HUES6 (cell line): ENCODE measurements at regions not wholly inside any gene's neighbourhood (a gene's known extent, or its start where the extent isn't known, plus 50 kb on each side); places are given as distances from the start of the nearest gene placed in this dataset.
"Not testable (repeated sequence)": the region's sequence is repeated elsewhere in the genome, so short reads cannot be mapped to it uniquely, and the experiment has no call there.

Experiments
- H3K27ac ChIP-seq: 2 replicates; pipeline ENCODE4 v1.7.0; 2013; ENCODE audit warnings: low read depth, mild to moderate bottlenecking, low read length, inconsistent platforms
- H3K27me3 ChIP-seq: 2 replicates; pipeline ENCODE4 v1.6.1; 2013; ENCODE audit warnings: low read length; ENCODE audit not compliant: control insufficient read depth, insufficient read depth
- H3K36me3 ChIP-seq: 2 replicates; pipeline ENCODE4 v1.6.1; 2013; ENCODE audit warnings: low read length; ENCODE audit not compliant: control insufficient read depth, insufficient read depth
- H3K4me1 ChIP-seq: 2 replicates; pipeline ENCODE4 v1.6.1; 2013; ENCODE audit warnings: low read length; ENCODE audit not compliant: control insufficient read depth, insufficient read depth
- H3K4me3 ChIP-seq: 2 replicates; pipeline ENCODE4 v1.5.1; 2013; ENCODE audit warnings: low read depth, low read length
- H3K9ac ChIP-seq: one replicate; pipeline ENCODE4 v1.6.1; 2013; ENCODE audit warnings: mild to moderate bottlenecking, low read length
- H3K9me3 ChIP-seq: 2 replicates; pipeline ENCODE4 v1.6.1; 2013; ENCODE audit warnings: low read depth, low read length; ENCODE audit not compliant: control insufficient read depth, insufficient read depth

- Histone ChIP-seq H3K9me3 (no peaks in the 10 kb centered on the region), H3K4me3 (no peak overlapping the region), H3K27ac (no peak overlapping the region), H3K9ac (no peak overlapping the region), H3K27me3 (no peaks in the 10 kb centered on the region), H3K4me1 (peaks cover 2% of the 10 kb centered on the region; the same call in 1 of the 2 replicates), H3K36me3 (no peaks in the 10 kb centered on the region)
Observed at GRCh38 chr3:145490088-145491048, 670.6 kb downstream of the PLOD2 start.

GRCh38 chr3:145492456-145492855 is 668.5 kb downstream of the PLOD2 start:
- no peak overlapping the region for H3K9ac ChIP-seq
- H3K27ac ChIP-seq = no peak overlapping the region
- H3K4me3 ChIP-seq = no peak overlapping the region
- H3K27me3 ChIP-seq = no peaks in the 10 kb centered on the region
- H3K4me1 ChIP-seq = peaks cover 7% of the 10 kb centered on the region; the same call in 1 of the 2 replicates
- H3K9me3 ChIP-seq = no peaks in the 10 kb centered on the region
- no peaks in the 10 kb centered on the region for H3K36me3 ChIP-seq

GRCh38 chr3:145517416-145517815 is 643.6 kb downstream of the PLOD2 start:
- H3K36me3 ChIP-seq, H3K4me3 ChIP-seq, H3K27ac ChIP-seq, H3K9ac ChIP-seq, H3K4me1 ChIP-seq, H3K27me3 ChIP-seq, H3K9me3 ChIP-seq: not testable (repeated sequence)

DNA sequence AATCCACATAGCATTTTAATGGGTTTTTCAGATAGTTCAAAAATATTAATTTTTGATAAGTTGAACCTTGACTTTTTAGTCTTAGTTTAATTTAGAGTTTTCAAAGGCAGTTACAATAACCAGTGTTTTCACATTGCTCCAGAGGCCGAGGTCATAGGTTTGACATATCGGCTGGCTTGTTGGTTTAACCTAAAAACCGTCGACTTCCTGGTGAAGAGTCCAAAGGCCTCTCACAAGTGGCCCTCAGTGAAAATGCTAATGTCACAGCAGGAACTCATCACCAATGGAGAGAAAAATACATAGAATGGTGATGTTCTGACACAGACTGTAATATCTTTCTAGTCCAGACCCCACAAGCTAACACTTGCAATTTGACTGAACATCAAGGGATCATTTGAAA is 642.3 kb downstream of the PLOD2 start:
- Histone ChIP-seq H3K36me3 (no peaks in the 10 kb centered on the region), H3K27ac (no peak overlapping the region), H3K9me3 (no peaks in the 10 kb centered on the region), H3K9ac (no peak overlapping the region), H3K27me3 (no peaks in the 10 kb centered on the region), H3K4me1 (0 out of 2 replicates have a peak, but pooled peaks cover 3% of the 10 kb centered on the region), H3K4me3 (no peak overlapping the region)

DNA sequence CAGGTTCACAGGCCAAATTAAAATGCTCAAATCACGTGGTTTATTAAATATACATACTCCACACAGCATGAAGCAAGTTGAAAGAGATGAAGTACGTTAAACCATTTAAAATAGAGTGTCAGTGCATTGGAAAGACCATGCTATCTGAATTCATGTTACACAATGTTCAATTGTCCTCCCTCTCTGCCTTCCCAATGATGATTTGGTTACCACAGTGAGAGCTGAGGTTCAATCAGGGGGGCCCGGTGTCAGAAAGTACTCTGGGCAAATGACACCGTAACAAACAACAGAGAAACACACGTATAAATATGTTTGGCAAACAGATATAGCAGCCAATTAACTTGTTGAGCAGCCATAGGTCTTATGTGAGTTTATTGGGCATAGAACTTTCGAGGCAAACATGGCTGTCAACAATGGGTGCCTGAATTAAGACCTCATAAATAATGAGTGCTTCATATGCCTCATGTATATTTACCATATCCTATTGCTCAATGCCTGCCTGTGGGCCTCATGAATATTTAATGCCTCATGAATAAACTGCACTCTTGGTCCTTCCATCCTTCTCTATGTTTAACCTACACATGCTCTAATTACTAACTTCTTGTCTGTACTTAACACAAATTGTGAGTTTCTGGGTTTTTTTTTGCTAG is 641.5 kb downstream of the PLOD2 start:
- no peak overlapping the region for H3K9ac ChIP-seq
- H3K27me3 ChIP-seq = no peaks in the 10 kb centered on the region
- no peaks in the 10 kb centered on the region for H3K36me3 ChIP-seq
- no peak overlapping the region for H3K27ac ChIP-seq
- 0 out of 2 replicates have a peak, but pooled peaks cover 3% of the 10 kb centered on the region for H3K4me1 ChIP-seq
- no peaks in the 10 kb centered on the region for H3K9me3 ChIP-seq
- H3K4me3 ChIP-seq = no peak overlapping the region

GRCh38 chr3:145522179-145522578 is 638.8 kb downstream of the PLOD2 start:
- no peaks in the 10 kb centered on the region for H3K9me3 ChIP-seq
- H3K36me3 ChIP-seq = no peaks in the 10 kb centered on the region
- no peaks in the 10 kb centered on the region for H3K27me3 ChIP-seq
- no peak overlapping the region for H3K27ac ChIP-seq
- 0 out of 2 replicates have a peak, but pooled peaks cover 3% of the 10 kb centered on the region for H3K4me1 ChIP-seq
- no peak overlapping the region for H3K4me3 ChIP-seq
- no peak overlapping the region for H3K9ac ChIP-seq

DNA sequence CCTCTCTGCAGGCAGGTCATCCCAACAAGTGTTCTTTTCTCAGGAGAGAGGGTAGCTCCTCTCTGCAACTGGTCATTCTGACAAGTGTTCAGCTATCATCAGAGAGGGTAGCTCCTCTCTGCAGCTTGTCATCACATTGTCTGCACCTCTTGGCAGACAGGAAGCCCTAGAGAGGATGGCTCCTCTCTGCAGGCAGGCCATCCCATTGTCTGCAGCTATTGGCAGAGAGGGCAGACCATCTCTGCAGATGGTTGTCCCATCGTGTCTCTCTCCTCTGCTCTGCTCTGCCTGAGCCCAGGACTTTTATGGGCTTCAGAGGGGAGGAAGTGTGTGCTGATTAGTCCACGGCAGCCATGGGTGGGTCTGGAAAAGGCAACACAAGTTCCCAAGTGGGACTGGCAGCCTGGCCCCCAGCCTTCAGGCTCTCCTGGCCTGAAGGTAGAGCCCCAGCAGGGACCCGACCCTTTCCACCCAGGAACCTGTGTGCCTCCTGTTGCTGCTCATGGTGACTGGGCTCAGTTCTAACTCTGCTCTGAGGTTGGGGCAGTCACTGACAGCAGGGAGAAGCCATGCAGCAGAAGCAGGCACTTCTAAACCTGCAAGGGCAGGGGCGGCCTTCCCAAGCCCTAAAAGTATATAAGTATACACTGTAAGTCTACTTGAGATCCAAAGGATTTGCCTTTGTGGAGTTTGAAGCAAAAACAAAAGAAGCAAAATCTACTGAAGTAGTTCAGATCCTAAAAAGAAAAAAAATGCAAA is 637.9 kb downstream of the PLOD2 start:
- H3K36me3 ChIP-seq = no peaks in the 10 kb centered on the region
- H3K27me3 ChIP-seq = no peaks in the 10 kb centered on the region
- H3K27ac ChIP-seq = no peak overlapping the region
- no peak overlapping the region for H3K9ac ChIP-seq
- H3K4me1 ChIP-seq = 0 out of 2 replicates have a peak, but pooled peaks cover 3% of the 10 kb centered on the region
- H3K4me3 ChIP-seq = no peak overlapping the region
- H3K9me3 ChIP-seq = no peaks in the 10 kb centered on the region

DNA sequence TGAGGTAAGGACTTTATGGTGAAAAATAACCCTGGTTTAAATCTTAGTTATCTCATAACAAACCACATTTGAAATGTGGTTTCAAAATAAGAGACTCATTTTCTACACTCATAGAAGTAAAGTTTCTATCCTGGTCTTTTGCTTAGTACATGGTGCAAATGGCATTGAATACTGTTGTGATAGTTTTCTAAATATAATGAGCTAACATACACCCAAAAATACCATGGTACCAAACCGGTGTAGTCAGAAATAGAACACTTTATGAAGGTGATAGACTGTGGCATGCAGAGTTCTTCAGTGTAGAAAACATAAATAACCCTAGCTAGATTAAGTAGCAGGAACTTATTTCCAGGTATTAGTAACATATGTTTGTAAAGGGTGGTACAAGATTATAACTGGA is 629.4 kb downstream of the PLOD2 start:
- no peak overlapping the region for H3K27ac ChIP-seq
- no peaks in the 10 kb centered on the region for H3K36me3 ChIP-seq
- no peak overlapping the region for H3K9ac ChIP-seq
- no peak overlapping the region for H3K4me3 ChIP-seq
- no peaks in the 10 kb centered on the region for H3K27me3 ChIP-seq
- H3K4me1 ChIP-seq = no peaks in the 10 kb centered on the region
- H3K9me3 ChIP-seq = no peaks in the 10 kb centered on the region

- Histone ChIP-seq H3K9me3 (no peaks in the 10 kb centered on the region), H3K4me1 (no peaks in the 10 kb centered on the region), H3K27ac (no peak overlapping the region), H3K4me3 (no peak overlapping the region), H3K9ac (no peak overlapping the region), H3K36me3 (no peaks in the 10 kb centered on the region), H3K27me3 (no peaks in the 10 kb centered on the region)
Observed at GRCh38 chr3:145533696-145534095, 627.3 kb downstream of the PLOD2 start.

DNA sequence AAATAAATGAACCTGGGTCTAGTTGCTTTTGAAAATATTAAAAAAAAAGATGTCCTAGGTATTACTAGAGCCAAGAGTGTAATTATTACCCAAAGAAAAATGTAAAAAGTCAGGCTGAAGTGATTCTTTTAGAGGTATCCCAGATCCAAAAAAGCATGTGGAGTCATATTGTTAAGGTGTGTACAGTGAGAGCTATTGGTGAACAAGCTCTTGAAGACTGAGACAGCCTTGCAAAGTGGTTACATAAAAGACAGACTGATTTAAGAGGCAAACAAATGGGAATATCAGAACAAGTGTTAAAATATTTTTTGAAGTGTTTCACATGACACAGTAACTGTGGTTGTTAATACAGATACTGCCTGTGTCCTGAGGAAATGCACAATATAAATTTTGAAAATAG is 624.5 kb downstream of the PLOD2 start:
- no peak overlapping the region for H3K9ac ChIP-seq
- no peak overlapping the region for H3K4me3 ChIP-seq
- no peaks in the 10 kb centered on the region for H3K4me1 ChIP-seq
- no peaks in the 10 kb centered on the region for H3K36me3 ChIP-seq
- 0 out of 2 replicates have a peak, but pooled peaks cover 2% of the 10 kb centered on the region for H3K9me3 ChIP-seq
- no peaks in the 10 kb centered on the region for H3K27me3 ChIP-seq
- no peak overlapping the region for H3K27ac ChIP-seq
